Testis (tissue), 2 donors: ENCODE measurements at regions not wholly inside any gene's neighbourhood (a gene's known extent, or its start where the extent isn't known, plus 50 kb on each side); places are given as distances from the start of the nearest gene placed in this dataset.

ENCODE experiments used
- DNase-seq: peaks from one replicate; pipeline ENCODE4 v3.0.0-alpha.2; 2019
- H3K27ac ChIP-seq, 2 donors: fragments of 200-600 bp; sonication (generic); one replicate each; pipeline ENCODE4 v1.5.1; 2019
- H3K27me3 ChIP-seq: fragments of 200-600 bp; sonication (generic); one replicate; pipeline ENCODE4 v1.5.1; 2019
- H3K36me3 ChIP-seq: fragments of 200-600 bp; sonication (generic); one replicate; pipeline ENCODE4 v1.5.1; 2017; ENCODE audit warnings: low read depth; ENCODE audit errors: missing control alignments
- H3K4me1 ChIP-seq: fragments of 200-600 bp; sonication (generic); one replicate; pipeline ENCODE4 v1.5.1; 2019
- H3K4me3 ChIP-seq, 2 donors: fragments of 200-600 bp; sonication (generic); one replicate each; pipeline ENCODE4 v1.5.1; 2017 to 2019
- H3K9me3 ChIP-seq: fragments of 200-600 bp; sonication (generic); one replicate; pipeline ENCODE4 v1.5.1; 2017
- CTCF ChIP-seq, 3 experiments: fragments of 450-650 bp in 2 of 3; fragments of 200-600 bp in 1 of 3; sonication (generic) in 1 of 3; IDR thresholded peaks; one replicate each; pipeline ENCODE4 v1.5.1; 2016 to 2019; ENCODE audit warnings: antibody characterized with exemption in 3 of 3, mild to moderate bottlenecking in 2 of 3, moderate library complexity in 1 of 3
- POLR2A ChIP-seq: fragments of 450-650 bp; IDR thresholded peaks from one replicate; pipeline ENCODE4 v1.6.1; 2017; ENCODE audit warnings: antibody characterized with exemption, mild to moderate bottlenecking, moderate library complexity
- WGBS, 2 donors: methylation state at CpG; one replicate each; pipeline ENCODE4 v1.1.5; 2018; 5-methylcytosine and 5-hydroxymethylcytosine counted together
- intact Hi-C: fragments of 100-400 bp; cut with DNase I; formaldehyde crosslinking; loops from one replicate; pipeline ENCODE4 v1.15.1; 2023; ENCODE audit warnings: low total_unique reads

GRCh38 chr6:79804732-79805131, 142.6 kb downstream of the ELOVL4 start:
- Histone ChIP-seq H3K27me3 (no peaks in the 10 kb centered on the region), H3K9me3 (no peaks in the 10 kb centered on the region), H3K4me1 (no peaks in the 10 kb centered on the region), H3K27ac (no peak overlapping the region), H3K4me3 (no peak overlapping the region), H3K36me3 (no peaks in the 10 kb centered on the region)
- TF ChIP-seq POLR2A = no peak
- no peak for TF ChIP-seq CTCF (IDR thresholded peaks at IDR 0.05)
- intact Hi-C loops = no loop called here
- no peak for DNase-seq
- WGBS, 2 donors = 86 to 89% methylated on average over 3 of the region's 3 CpGs

GRCh38 chr6:79803917-79804316, 143.4 kb downstream of the ELOVL4 start:
- no peak overlapping the region for H3K27ac ChIP-seq
- DNase-seq = no peak
- intact Hi-C loops = no loop called here
- no peaks in the 10 kb centered on the region for H3K27me3 ChIP-seq
- TF ChIP-seq POLR2A = no peak
- TF ChIP-seq CTCF (IDR thresholded peaks at IDR 0.05) = no peak
- no peaks in the 10 kb centered on the region for H3K9me3 ChIP-seq
- no peaks in the 10 kb centered on the region for H3K4me1 ChIP-seq
- no peaks in the 10 kb centered on the region for H3K36me3 ChIP-seq
- no peak overlapping the region for H3K4me3 ChIP-seq

- no peak for TF ChIP-seq POLR2A
- no peak for TF ChIP-seq CTCF (IDR thresholded peaks at IDR 0.05)
- no peaks in the 10 kb centered on the region for H3K36me3 ChIP-seq
- no peak overlapping the region for H3K4me3 ChIP-seq
- no peak overlapping the region for H3K27ac ChIP-seq
- intact Hi-C loops = no loop called here
- DNase-seq = no peak
- 38 to 72% methylated on average over 4 to 5 of the region's 5 CpGs for WGBS, 2 donors
- H3K9me3 ChIP-seq = no peaks in the 10 kb centered on the region
- no peaks in the 10 kb centered on the region for H3K27me3 ChIP-seq
- H3K4me1 ChIP-seq = no peaks in the 10 kb centered on the region
Measured at GRCh38 chr6:79802657-79803300, 144.6 kb downstream of the ELOVL4 start.

GRCh38 chr6:79801362-79801761, 146.0 kb downstream of the ELOVL4 start:
- no peak for DNase-seq
- H3K27ac ChIP-seq = no peak overlapping the region
- peaks cover 4% of the 10 kb centered on the region for H3K4me1 ChIP-seq
- no peak overlapping the region for H3K4me3 ChIP-seq
- intact Hi-C loops = no loop called here
- H3K36me3 ChIP-seq = no peaks in the 10 kb centered on the region
- TF ChIP-seq CTCF (IDR thresholded peaks at IDR 0.05) = no peak
- no peaks in the 10 kb centered on the region for H3K9me3 ChIP-seq
- no peaks in the 10 kb centered on the region for H3K27me3 ChIP-seq

- 60 to 61% methylated on average over 2 of the region's 2 CpGs for WGBS, 2 donors
- no peak for TF ChIP-seq CTCF (IDR thresholded peaks at IDR 0.05)
- TF ChIP-seq POLR2A = no peak
- Histone ChIP-seq H3K27ac (no peak overlapping the region), H3K36me3 (no peaks in the 10 kb centered on the region), H3K27me3 (no peaks in the 10 kb centered on the region), H3K4me3 (no peak overlapping the region), H3K9me3 (no peaks in the 10 kb centered on the region), H3K4me1 (peaks cover 4% of the 10 kb centered on the region)
- no peak for DNase-seq
- intact Hi-C loops = no loop called here
Measured at GRCh38 chr6:79798841-79799240, 148.5 kb downstream of the ELOVL4 start.
